CD4-positive, alpha-beta memory T cell (primary cell): ENCODE measurements at regions not wholly inside any gene's neighbourhood (a gene's known extent, or its start where the extent isn't known, plus 50 kb on each side); places are given as distances from the start of the nearest gene placed in this dataset.

Source experiments
- CTCF ChIA-PET: fragments of 350-600 bp; sonication (Branson Sonifier 250); formaldehyde crosslinking; loops from one replicate; lab custom pipeline; 2021; ENCODE audit warnings: inconsistent platforms; ENCODE audit not compliant: partially characterized antibody; lab: Charles Lee
- POLR2A ChIA-PET: fragments of 350-600 bp; sonication (Branson Sonifier 250); formaldehyde crosslinking; loops from one replicate; lab custom pipeline; 2021; ENCODE audit not compliant: partially characterized antibody; lab: Charles Lee
- DNase-seq, 5 donors: peaks; one replicate each; pipeline versions ENCODE4 v3.0.0 to v3.0.0-alpha.2; 2020 to 2022; ENCODE audit warnings: mixed read lengths in 1 of 5
- H3K27ac ChIP-seq: one replicate; pipeline ENCODE4 v1.7.0; 2013; ENCODE audit warnings: low read depth, low read length
- H3K27me3 ChIP-seq: 2 replicates; pipeline ENCODE4 v1.7.0; 2013; ENCODE audit warnings: mild to moderate bottlenecking, low read length, moderate library complexity; ENCODE audit not compliant: insufficient read depth
- H3K36me3 ChIP-seq: 2 replicates; pipeline ENCODE4 v1.7.0; 2013; ENCODE audit warnings: mild to moderate bottlenecking, low read length, moderate library complexity; ENCODE audit not compliant: insufficient read depth
- H3K4me1 ChIP-seq: 2 replicates; pipeline ENCODE4 v1.7.0; 2013; ENCODE audit warnings: mild to moderate bottlenecking, low read length, moderate library complexity; ENCODE audit not compliant: insufficient read depth
- H3K4me3 ChIP-seq, 2 donors: one replicate each; pipeline ENCODE4 v1.7.0; 2013; ENCODE audit warnings: low read length in 2 of 2, mild to moderate bottlenecking in 1 of 2
- H3K9me3 ChIP-seq, 2 donors: one replicate each; pipeline ENCODE4 v1.7.0; 2013; ENCODE audit warnings: low read length in 2 of 2, control low read depth in 1 of 2; ENCODE audit not compliant: control insufficient read depth in 1 of 2
- H3K27ac Mint-ChIP-seq, 7 donors: one replicate each; pipeline ENCODE4 v1.8.0; 2020 to 2021; ENCODE audit warnings: mixed read lengths in 7 of 7, mild to moderate bottlenecking in 6 of 7, inconsistent platforms in 3 of 7, moderate library complexity in 3 of 7
- H3K27me3 Mint-ChIP-seq, 2 donors: one replicate each; pipeline ENCODE4 v1.8.0; 2020 to 2021; ENCODE audit warnings: mixed read lengths in 2 of 2
- H3K36me3 Mint-ChIP-seq, 2 donors: one replicate each; pipeline ENCODE4 v1.8.0; 2020 to 2021; ENCODE audit warnings: mixed read lengths in 2 of 2, inconsistent platforms in 1 of 2, mild to moderate bottlenecking in 1 of 2
- H3K4me1 Mint-ChIP-seq, 4 donors: one replicate each; pipeline ENCODE4 v1.8.0; 2020 to 2021; ENCODE audit warnings: mixed read lengths in 4 of 4, mild to moderate bottlenecking in 1 of 4
- H3K4me3 Mint-ChIP-seq, 8 donors: one replicate each; pipeline ENCODE4 v1.8.0; 2020 to 2021; ENCODE audit warnings: mixed read lengths in 8 of 8, mild to moderate bottlenecking in 7 of 8, moderate library complexity in 6 of 8, inconsistent platforms in 3 of 8
- H3K9me3 Mint-ChIP-seq, 8 donors: one replicate each; pipeline ENCODE4 v1.8.0; 2020 to 2021; ENCODE audit warnings: mixed read lengths in 8 of 8, mild to moderate bottlenecking in 5 of 8, inconsistent platforms in 3 of 8, moderate library complexity in 1 of 8
- intact Hi-C: fragments of 100-400 bp; cut with micrococcal nuclease; formaldehyde crosslinking; loops from one replicate; pipeline ENCODE4 v1.15.1; 2023

- ChIA-PET POLR2A (no interaction called here), CTCF (no interaction called here)
- peaks cover 0 to 1% (median 0%) of the 10 kb centered on the region in 4 donors for H3K4me1 Mint-ChIP-seq
- intact Hi-C loops = no loop called here
- H3K27ac Mint-ChIP-seq = no peak overlapping the region
- Histone ChIP-seq H3K27me3 (no peaks in the 10 kb centered on the region), H3K9me3 (no peaks in the 10 kb centered on the region), H3K4me1 (no peaks in the 10 kb centered on the region), H3K27ac (no peak overlapping the region), H3K4me3 (no peak overlapping the region), H3K36me3 (no peaks in the 10 kb centered on the region)
- peaks cover 0 to 6% of the 10 kb centered on the region in 2 donors for H3K27me3 Mint-ChIP-seq
- no peak overlapping the region for H3K4me3 Mint-ChIP-seq
- H3K9me3 Mint-ChIP-seq = peaks cover 0 to 5% (median 2%) of the 10 kb centered on the region in 8 donors
- DNase-seq = no peak
- no peaks in the 10 kb centered on the region for H3K36me3 Mint-ChIP-seq
These were observed 99.6 kb upstream of the LHCGR start for GRCh38 chr2:48855142-48855541.

GRCh38 chr2:48854681-48855080 lies 99.2 kb upstream of the LHCGR start:
- no peaks in the 10 kb centered on the region for H3K4me1 ChIP-seq
- H3K27ac ChIP-seq = no peak overlapping the region
- no peak for DNase-seq
- H3K36me3 Mint-ChIP-seq = no peaks in the 10 kb centered on the region
- H3K27me3 Mint-ChIP-seq = peaks cover 0 to 6% of the 10 kb centered on the region in 2 donors
- no peaks in the 10 kb centered on the region for H3K9me3 ChIP-seq
- CTCF ChIA-PET = no interaction called here
- POLR2A ChIA-PET = no interaction called here
- intact Hi-C loops = no loop called here
- peaks cover 0 to 5% (median under 1%) of the 10 kb centered on the region in 8 donors for H3K9me3 Mint-ChIP-seq
- no peak overlapping the region for H3K4me3 Mint-ChIP-seq
- H3K27me3 ChIP-seq = no peaks in the 10 kb centered on the region
- no peaks in the 10 kb centered on the region for H3K36me3 ChIP-seq
- H3K4me3 ChIP-seq = no peak overlapping the region
- peaks cover 0 to 1% (median 0%) of the 10 kb centered on the region in 4 donors for H3K4me1 Mint-ChIP-seq
- no peak overlapping the region for H3K27ac Mint-ChIP-seq

- H3K4me1 Mint-ChIP-seq = no peaks in the 10 kb centered on the region
- Histone ChIP-seq H3K4me3 (no peak overlapping the region), H3K9me3 (no peaks in the 10 kb centered on the region), H3K4me1 (no peaks in the 10 kb centered on the region), H3K27me3 (no peaks in the 10 kb centered on the region), H3K36me3 (no peaks in the 10 kb centered on the region), H3K27ac (no peak overlapping the region)
- H3K27me3 Mint-ChIP-seq = peaks cover 0 to 8% of the 10 kb centered on the region in 2 donors
- intact Hi-C loops = no loop called here
- no peak overlapping the region for H3K4me3 Mint-ChIP-seq
- POLR2A ChIA-PET = no interaction called here
- no peaks in the 10 kb centered on the region for H3K36me3 Mint-ChIP-seq
- no peak overlapping the region for H3K27ac Mint-ChIP-seq
- CTCF ChIA-PET = no interaction called here
- DNase-seq = no peak
- peaks cover 0 to 5% (median 0%) of the 10 kb centered on the region in 8 donors for H3K9me3 Mint-ChIP-seq
These were observed 97.4 kb upstream of the LHCGR start for GRCh38 chr2:48852938-48853337.

GRCh38 chr2:48851161-48851560 lies 95.6 kb upstream of the LHCGR start:
- intact Hi-C loops = no loop called here
- POLR2A ChIA-PET = no interaction called here
- no peak for DNase-seq

GRCh38 chr2:48849770-48850169 lies 94.2 kb upstream of the LHCGR start:
- no peak overlapping the region for H3K27ac Mint-ChIP-seq

More at GRCh38 chr2:48851161-48851560, 95.6 kb upstream of the LHCGR start:
- H3K36me3 ChIP-seq = no peaks in the 10 kb centered on the region
- Mint-ChIP-seq H3K4me3 (no peak overlapping the region), H3K27me3 (peaks cover 0 to 5% of the 10 kb centered on the region in 2 donors), H3K27ac (no peak overlapping the region), H3K36me3 (no peaks in the 10 kb centered on the region), H3K9me3 (peaks cover 0 to 2% (median 0%) of the 10 kb centered on the region in 8 donors), H3K4me1 (no peaks in the 10 kb centered on the region)
- CTCF ChIA-PET = no interaction called here
- H3K27me3 ChIP-seq = no peaks in the 10 kb centered on the region
- no peak overlapping the region for H3K4me3 ChIP-seq
- H3K9me3 ChIP-seq = no peaks in the 10 kb centered on the region
- H3K4me1 ChIP-seq = no peaks in the 10 kb centered on the region
- H3K27ac ChIP-seq = no peak overlapping the region

GRCh38 chr2:48845684-48846083 lies 90.2 kb upstream of the LHCGR start:
- Mint-ChIP-seq H3K4me1 (no peaks in the 10 kb centered on the region), H3K27me3 (peaks cover 0 to 4% of the 10 kb centered on the region in 2 donors), H3K4me3 (no peak overlapping the region), H3K27ac (no peak overlapping the region), H3K9me3 (peaks cover 0 to 5% (median 0%) of the 10 kb centered on the region in 8 donors), H3K36me3 (no peaks in the 10 kb centered on the region)
- Histone ChIP-seq H3K27me3 (no peaks in the 10 kb centered on the region), H3K36me3 (no peaks in the 10 kb centered on the region), H3K4me3 (no peak overlapping the region), H3K4me1 (no peaks in the 10 kb centered on the region), H3K9me3 (no peaks in the 10 kb centered on the region), H3K27ac (no peak overlapping the region)
- ChIA-PET POLR2A (no interaction called here), CTCF (no interaction called here)
- no peak for DNase-seq
- intact Hi-C loops = no loop called here

More at GRCh38 chr2:48849770-48850169, 94.2 kb upstream of the LHCGR start:
- no peak for DNase-seq
- intact Hi-C loops = no loop called here
- H3K9me3 ChIP-seq = no peaks in the 10 kb centered on the region
- Mint-ChIP-seq H3K4me1 (no peaks in the 10 kb centered on the region), H3K27me3 (peaks cover 0 to 2% of the 10 kb centered on the region in 2 donors), H3K9me3 (peaks cover 0 to 2% (median 0%) of the 10 kb centered on the region in 8 donors), H3K36me3 (no peaks in the 10 kb centered on the region), H3K4me3 (no peak overlapping the region)
- CTCF ChIA-PET = no interaction called here
- no peaks in the 10 kb centered on the region for H3K27me3 ChIP-seq
- H3K36me3 ChIP-seq = no peaks in the 10 kb centered on the region
- H3K4me1 ChIP-seq = no peaks in the 10 kb centered on the region
- no peak overlapping the region for H3K4me3 ChIP-seq
- POLR2A ChIA-PET = no interaction called here
- H3K27ac ChIP-seq = no peak overlapping the region

- H3K9me3 Mint-ChIP-seq = peaks cover 0 to 5% (median under 1%) of the 10 kb centered on the region in 8 donors
- no peaks in the 10 kb centered on the region for H3K9me3 ChIP-seq
- H3K4me3 Mint-ChIP-seq = no peak overlapping the region
- H3K27ac ChIP-seq = no peak overlapping the region
- no peaks in the 10 kb centered on the region for H3K4me1 Mint-ChIP-seq
- CTCF ChIA-PET = no interaction called here
- no peaks in the 10 kb centered on the region for H3K4me1 ChIP-seq
- H3K4me3 ChIP-seq = no peak overlapping the region
- H3K27ac Mint-ChIP-seq = no peak overlapping the region
- POLR2A ChIA-PET = no interaction called here
- no peaks in the 10 kb centered on the region for H3K27me3 ChIP-seq
- no peaks in the 10 kb centered on the region for H3K36me3 ChIP-seq
- intact Hi-C loops = no loop called here
- no peak for DNase-seq
- no peaks in the 10 kb centered on the region for H3K36me3 Mint-ChIP-seq
- peaks cover 0 to 4% of the 10 kb centered on the region in 2 donors for H3K27me3 Mint-ChIP-seq
These were observed 89.1 kb upstream of the LHCGR start for GRCh38 chr2:48844417-48845155.
